K562 (cell line): ENCODE measurements at regions not wholly inside any gene's neighbourhood (a gene's known extent, or its start where the extent isn't known, plus 50 kb on each side); places are given as distances from the start of the nearest gene placed in this dataset.

Experiments
- ATAC-seq: fragments of 200-7000 bp; cut with Tn5 transposase; 3 replicates; pipeline ENCODE4 v1.9.1; 2020; ENCODE audit warnings: moderate library complexity
- BruUV-seq: library from RNA; stranded (reverse); fragments of 400-500 nt; replicated peaks from 2 replicates; lab custom pipeline; 2021; lab: Mats Ljungman, UMichigan
- CTCF ChIA-PET: fragments of 300-600 bp; formaldehyde crosslinking; extraction: SDS; loops from one replicate; lab custom pipeline; 2021; ENCODE audit warnings: low intra/inter-chr PET ratio; lab: Yijun Ruan, JAX
- POLR2A ChIA-PET: fragments of 300-600, 350-650 bp; sonication (Branson Sonifier 250); formaldehyde crosslinking; extraction: SDS; loops from one replicate; lab custom pipeline; 2021; ENCODE audit warnings: antibody characterized with exemption, inconsistent platforms; lab: Yijun Ruan, JAX
- DNase-seq, 4 experiments: peaks; one replicate each; pipeline versions ENCODE4 v3.0.0 to v3.0.0-alpha.2; 2011 to 2018; ENCODE audit warnings: low spot score in 3 of 4, mixed read lengths in 3 of 4; ENCODE audit errors: extremely low read depth in 1 of 4
- FAIRE-seq: peaks from 2 replicates; lab custom pipeline; 2011; peaks lifted over from hg19 to GRCh38; lab: Jason Lieb, UNC
- H2AFZ ChIP-seq: 2 replicates; pipeline ENCODE4 v1.6.0; 2011; ENCODE audit warnings: low read depth, low read length, control low read depth, inconsistent platforms
- H3K27ac ChIP-seq: fragments of 200-600 bp; 3 replicates; pipeline ENCODE4 v1.8.0; 2011; ENCODE audit warnings: low read depth, mild to moderate bottlenecking, control low read depth, inconsistent platforms, low read length, moderate library complexity, mixed read lengths; ENCODE audit errors: extremely low read depth
- H3K27me3 ChIP-seq, 2 experiments: fragments of 300-600 bp in 1 of 2; 2 replicates in 1 of 2; 3 replicates in 1 of 2; pipeline versions ENCODE4 v1.6.0 to v1.8.0; 2011; ENCODE audit warnings: inconsistent platforms in 2 of 2, low read length in 2 of 2, mild to moderate bottlenecking in 1 of 2, mixed read lengths in 1 of 2, moderate library complexity in 1 of 2; ENCODE audit not compliant: control insufficient read depth in 2 of 2, insufficient read depth in 2 of 2
- H3K36me3 ChIP-seq: fragments of 300-600 bp; 3 replicates; pipeline ENCODE4 v1.8.0; 2011; ENCODE audit warnings: mild to moderate bottlenecking, low read length, inconsistent platforms; ENCODE audit not compliant: control insufficient read depth, insufficient read depth
- H3K4me1 ChIP-seq, 2 experiments: fragments of 200-600 bp in 1 of 2; replicated peaks in 1 of 2; 2 replicates in 1 of 2; 3 replicates in 1 of 2; pipeline versions ENCODE4 v1.5.1 to v1.8.0; 2011; ENCODE audit warnings: inconsistent platforms in 2 of 2, low read length in 2 of 2, mild to moderate bottlenecking in 1 of 2, mixed read lengths in 1 of 2, moderate library complexity in 1 of 2; ENCODE audit not compliant: control insufficient read depth in 2 of 2, insufficient read depth in 2 of 2
- H3K4me2 ChIP-seq: 2 replicates; pipeline ENCODE4 v1.6.1; 2011; ENCODE audit warnings: low read length, control low read depth, inconsistent platforms, mixed read lengths; ENCODE audit not compliant: insufficient read depth
- H3K4me3 ChIP-seq: fragments of 200-600 bp; sonication (generic), shearing (Covaris generic); 2 replicates; pipeline ENCODE4 v1.5.1; 2016; ENCODE audit warnings: control low read depth, inconsistent platforms
- H3K79me2 ChIP-seq: fragments of 200-600 bp; 3 replicates; pipeline ENCODE4 v1.8.0; 2011; ENCODE audit warnings: low read length, inconsistent platforms; ENCODE audit not compliant: control insufficient read depth, insufficient read depth
- H3K9ac ChIP-seq, 2 experiments: 2 replicates each; pipeline versions ENCODE4 v1.6.0 to v1.6.1; 2011; ENCODE audit warnings: low read depth in 2 of 2, low read length in 2 of 2, control low read depth in 1 of 2, inconsistent platforms in 1 of 2, mild to moderate bottlenecking in 1 of 2, mixed read lengths in 1 of 2; ENCODE audit not compliant: insufficient read depth in 1 of 2
- H3K9me1 ChIP-seq: one replicate; pipeline ENCODE4 v1.6.0; 2011; ENCODE audit warnings: inconsistent platforms, mild to moderate bottlenecking, low read length, moderate library complexity; ENCODE audit not compliant: control insufficient read depth, insufficient read depth
- H3K9me3 ChIP-seq: replicated peaks from 2 replicates; pipeline ENCODE4 v1.5.1; 2011; ENCODE audit warnings: low read depth, low read length, inconsistent platforms; ENCODE audit not compliant: control insufficient read depth, insufficient read depth
- H4K20me1 ChIP-seq: replicated peaks from 2 replicates; pipeline ENCODE4 v1.6.1; 2011; ENCODE audit warnings: low read length, inconsistent platforms, mixed read lengths; ENCODE audit not compliant: control insufficient read depth, insufficient read depth
- CTCF ChIP-seq, 3 experiments: IDR thresholded peaks in 2 of 3; conservative IDR thresholded peaks in 1 of 3; 2 replicates each; pipeline ENCODE4 v1.5.1; 2011 to 2012; ENCODE audit warnings: low read length in 3 of 3, mild to moderate bottlenecking in 3 of 3, control low read depth in 2 of 3, improper control_type of control experiment in 1 of 3, inconsistent platforms in 1 of 3, low read depth in 1 of 3, mixed read lengths in 1 of 3, moderate library complexity in 1 of 3; ENCODE audit not compliant: insufficient read depth in 2 of 3
- JUNB ChIP-seq: fragments of 450-650 bp; formaldehyde crosslinking; conservative IDR thresholded peaks from 2 replicates; pipeline ENCODE4 v1.4.0; 2020; ENCODE audit warnings: mild to moderate bottlenecking
- MLLT1 ChIP-seq, 2 experiments: fragments of 450-650 bp; IDR thresholded peaks; 2 replicates each; pipeline ENCODE4 v1.6.1; 2016
- PKNOX1 ChIP-seq: fragments of 450-650 bp; IDR thresholded peaks from 2 replicates; pipeline ENCODE4 v1.6.1; 2016
- RBBP5 ChIP-seq: fragments of 200-600 bp; sonication (generic); IDR thresholded peaks from 2 replicates; pipeline ENCODE4 v1.6.1; 2012; ENCODE audit warnings: borderline replicate concordance, mild to moderate bottlenecking, low read length, control low read depth, inconsistent platforms; ENCODE audit not compliant: insufficient read depth, poor library complexity, severe bottlenecking
- SMARCC2 ChIP-seq: fragments of 450-650 bp; IDR thresholded peaks from 2 replicates; pipeline ENCODE4 v1.6.1; 2017; ENCODE audit warnings: antibody characterized with exemption, moderate library complexity, mild to moderate bottlenecking, low read depth
- SRF ChIP-seq, 2 experiments: fragments of 250-450, 450-650 bp in 1 of 2; sonication (Bioruptor Pico) in 1 of 2; sonication (generic) in 1 of 2; formaldehyde crosslinking; IDR thresholded peaks; 2 replicates each; pipeline versions ENCODE4 v1.5.0 to v1.5.1; 2020 to 2022; ENCODE audit warnings: mild to moderate bottlenecking in 1 of 2, missing genetic modification reagents in 1 of 2
- TRIM25 ChIP-seq: fragments of 450-650 bp; IDR thresholded peaks from 2 replicates; pipeline ENCODE4 v1.7.0; 2016; ENCODE audit warnings: borderline replicate concordance
- ZMIZ1 ChIP-seq, 2 experiments: fragments of 150-350 bp in 1 of 2; IDR thresholded peaks; 2 replicates each; pipeline ENCODE4 v1.6.1; 2012 to 2016; ENCODE audit warnings: low read depth in 2 of 2, low read length in 2 of 2, mild to moderate bottlenecking in 1 of 2, moderate library complexity in 1 of 2
- ZNF280B ChIP-seq: fragments of 250-450 bp; sonication (Bioruptor Pico); IDR thresholded peaks from 2 replicates; pipeline ENCODE4 v1.5.1; 2021; ENCODE audit warnings: mild to moderate bottlenecking
- WGBS: fragments of 100-300 bp; shearing (Covaris generic); methylation state at CpG from one replicate; pipeline ENCODE4 v1.1.6; 2016; ENCODE audit warnings: low coverage, mixed read lengths; ENCODE audit not compliant: insufficient coverage; ENCODE audit errors: missing lambda C conversion rate; 5-methylcytosine and 5-hydroxymethylcytosine counted together
- in situ Hi-C: fragments of 300-500 bp; cut with MboI; formaldehyde crosslinking; loops from 4 replicates; pipeline ENCODE4 v1.15.0; 2018; ENCODE audit warnings: inconsistent platforms, mixed read lengths
- intact Hi-C: fragments of 100-400 bp; cut with micrococcal nuclease; formaldehyde crosslinking; loops from 2 replicates; pipeline ENCODE4 v1.14.2; 2022

GRCh38 chr2:12080360-12080759, 333.9 kb downstream of the LPIN1 start:
- no peak for DNase-seq
- ChIA-PET POLR2A (interaction anchor here (0.7 to 1.2 kb wide), 2 partner anchors 44 to 134 kb away, joined by 3 to 4 read pairs; no protein-coding TSS in a partner anchor), CTCF (no interaction called here)
- no peak for ATAC-seq
- 81% methylated on average over 4 of the region's 4 CpGs for WGBS
- in situ Hi-C loops: no loop called here
- H3K4me2 ChIP-seq: no peak overlapping the region
- BruUV-seq: no TSS peak
- H3K9me3 ChIP-seq: no peaks in the 10 kb centered on the region
- H3K9me1 ChIP-seq: no peaks in the 10 kb centered on the region
- H2AFZ ChIP-seq: no peak overlapping the region
- H3K27me3 ChIP-seq: no peaks in the 10 kb centered on the region
- H3K27ac ChIP-seq: no peak overlapping the region
- FAIRE-seq: no peak
- H3K79me2 ChIP-seq: no peaks in the 10 kb centered on the region
- no peaks in the 10 kb centered on the region for H4K20me1 ChIP-seq
- H3K4me3 ChIP-seq: no peak overlapping the region
- no peak overlapping the region for H3K9ac ChIP-seq
- no peaks in the 10 kb centered on the region for H3K36me3 ChIP-seq
- peaks cover 11 to 16% of the 10 kb centered on the region in 2 experiments for H3K4me1 ChIP-seq
- intact Hi-C loops: no loop called here
- no peak for TF ChIP-seq SMARCC2
- TF ChIP-seq CTCF (IDR thresholded peaks at IDR 0.05 in 2 of 3, conservative IDR thresholded peaks at IDR 0.05 in 1 of 3; ENCODE audit: insufficient read depth in 2 of 3, low read depth in 1 of 3, low read length in 3 of 3): no peak
- no peak for TF ChIP-seq JUNB
- no peak for TF ChIP-seq SRF (CRISPR knock-in tag; IDR thresholded peaks at IDR 0.05)
- TF ChIP-seq ZMIZ1 (IDR thresholded peaks at IDR 0.05; ENCODE audit: low read depth in 2 of 2, low read length in 2 of 2): no peak
- no peak for TF ChIP-seq PKNOX1
- no peak for TF ChIP-seq RBBP5
- TF ChIP-seq MLLT1 (IDR thresholded peaks at IDR 0.05): no peak
- no peak for TF ChIP-seq TRIM25
- TF ChIP-seq ZNF280B (CRISPR knock-in tag): no peak
